Neural cell (in vitro differentiated cells): ENCODE measurements at regions not wholly inside any gene's neighbourhood (a gene's known extent, or its start where the extent isn't known, plus 50 kb on each side); places are given as distances from the start of the nearest gene placed in this dataset.

Source experiments
- EP300 ChIP-seq: fragments of 450-650 bp; conservative IDR thresholded peaks from 2 replicates; pipeline ENCODE4 v1.6.1; 2014; ENCODE audit warnings: antibody characterized with exemption, mild to moderate bottlenecking, moderate library complexity; ENCODE audit not compliant: poor library complexity, severe bottlenecking
- EZH2 ChIP-seq: fragments of 200-600, 300-800 bp; shearing (Covaris generic), sonication (generic); IDR thresholded peaks from 2 replicates; pipeline ENCODE4 v1.6.1; 2014; ENCODE audit warnings: antibody characterized with exemption, low read length, borderline replicate concordance, mild to moderate bottlenecking; ENCODE audit not compliant: insufficient read depth, poor library complexity, severe bottlenecking
- POLR2AphosphoS5 ChIP-seq: IDR thresholded peaks from 2 replicates; pipeline ENCODE4 v1.6.1; 2012
- TAF1 ChIP-seq: IDR thresholded peaks from 2 replicates; pipeline ENCODE4 v1.6.1; 2012; ENCODE audit warnings: low read depth
- TF ChIP-seq, protein P1 (sequence below): fragments of 450-650 bp; IDR thresholded peaks from 2 replicates; pipeline ENCODE4 v1.5.1; 2014; ENCODE audit warnings: antibody characterized with exemption, mild to moderate bottlenecking, moderate library complexity; ENCODE audit not compliant: poor library complexity, severe bottlenecking
- TF ChIP-seq, protein P2 (sequence below): IDR thresholded peaks from 2 replicates; pipeline ENCODE4 v1.6.1; 2012; ENCODE audit warnings: borderline replicate concordance

DNA sequence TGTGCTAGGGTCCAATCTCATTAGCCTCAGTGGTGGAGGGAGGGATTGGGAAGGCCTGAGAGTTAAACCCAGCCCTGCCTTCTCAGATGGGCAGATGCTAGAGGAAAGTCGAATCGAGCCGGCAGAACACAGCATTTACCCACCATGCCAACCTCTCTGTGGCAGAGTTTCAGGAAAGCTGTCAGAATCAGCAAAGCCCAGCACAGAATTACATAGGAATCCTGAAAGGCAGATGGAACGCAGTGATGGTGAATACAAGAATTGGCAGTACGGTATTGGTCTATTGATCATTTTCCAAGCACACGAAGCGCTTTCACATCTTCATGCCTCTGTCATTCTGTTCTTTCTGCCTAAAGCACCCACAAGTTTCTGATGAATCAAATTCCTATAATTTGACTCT is 417.7 kb upstream of the RBMS3 start:
- TF ChIP-seq, protein P1, sequence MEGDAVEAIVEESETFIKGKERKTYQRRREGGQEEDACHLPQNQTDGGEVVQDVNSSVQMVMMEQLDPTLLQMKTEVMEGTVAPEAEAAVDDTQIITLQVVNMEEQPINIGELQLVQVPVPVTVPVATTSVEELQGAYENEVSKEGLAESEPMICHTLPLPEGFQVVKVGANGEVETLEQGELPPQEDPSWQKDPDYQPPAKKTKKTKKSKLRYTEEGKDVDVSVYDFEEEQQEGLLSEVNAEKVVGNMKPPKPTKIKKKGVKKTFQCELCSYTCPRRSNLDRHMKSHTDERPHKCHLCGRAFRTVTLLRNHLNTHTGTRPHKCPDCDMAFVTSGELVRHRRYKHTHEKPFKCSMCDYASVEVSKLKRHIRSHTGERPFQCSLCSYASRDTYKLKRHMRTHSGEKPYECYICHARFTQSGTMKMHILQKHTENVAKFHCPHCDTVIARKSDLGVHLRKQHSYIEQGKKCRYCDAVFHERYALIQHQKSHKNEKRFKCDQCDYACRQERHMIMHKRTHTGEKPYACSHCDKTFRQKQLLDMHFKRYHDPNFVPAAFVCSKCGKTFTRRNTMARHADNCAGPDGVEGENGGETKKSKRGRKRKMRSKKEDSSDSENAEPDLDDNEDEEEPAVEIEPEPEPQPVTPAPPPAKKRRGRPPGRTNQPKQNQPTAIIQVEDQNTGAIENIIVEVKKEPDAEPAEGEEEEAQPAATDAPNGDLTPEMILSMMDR: no peak
- no peak for TF ChIP-seq EZH2
- TF ChIP-seq TAF1: no peak
- TF ChIP-seq POLR2AphosphoS5: no peak
- TF ChIP-seq, protein P2, sequence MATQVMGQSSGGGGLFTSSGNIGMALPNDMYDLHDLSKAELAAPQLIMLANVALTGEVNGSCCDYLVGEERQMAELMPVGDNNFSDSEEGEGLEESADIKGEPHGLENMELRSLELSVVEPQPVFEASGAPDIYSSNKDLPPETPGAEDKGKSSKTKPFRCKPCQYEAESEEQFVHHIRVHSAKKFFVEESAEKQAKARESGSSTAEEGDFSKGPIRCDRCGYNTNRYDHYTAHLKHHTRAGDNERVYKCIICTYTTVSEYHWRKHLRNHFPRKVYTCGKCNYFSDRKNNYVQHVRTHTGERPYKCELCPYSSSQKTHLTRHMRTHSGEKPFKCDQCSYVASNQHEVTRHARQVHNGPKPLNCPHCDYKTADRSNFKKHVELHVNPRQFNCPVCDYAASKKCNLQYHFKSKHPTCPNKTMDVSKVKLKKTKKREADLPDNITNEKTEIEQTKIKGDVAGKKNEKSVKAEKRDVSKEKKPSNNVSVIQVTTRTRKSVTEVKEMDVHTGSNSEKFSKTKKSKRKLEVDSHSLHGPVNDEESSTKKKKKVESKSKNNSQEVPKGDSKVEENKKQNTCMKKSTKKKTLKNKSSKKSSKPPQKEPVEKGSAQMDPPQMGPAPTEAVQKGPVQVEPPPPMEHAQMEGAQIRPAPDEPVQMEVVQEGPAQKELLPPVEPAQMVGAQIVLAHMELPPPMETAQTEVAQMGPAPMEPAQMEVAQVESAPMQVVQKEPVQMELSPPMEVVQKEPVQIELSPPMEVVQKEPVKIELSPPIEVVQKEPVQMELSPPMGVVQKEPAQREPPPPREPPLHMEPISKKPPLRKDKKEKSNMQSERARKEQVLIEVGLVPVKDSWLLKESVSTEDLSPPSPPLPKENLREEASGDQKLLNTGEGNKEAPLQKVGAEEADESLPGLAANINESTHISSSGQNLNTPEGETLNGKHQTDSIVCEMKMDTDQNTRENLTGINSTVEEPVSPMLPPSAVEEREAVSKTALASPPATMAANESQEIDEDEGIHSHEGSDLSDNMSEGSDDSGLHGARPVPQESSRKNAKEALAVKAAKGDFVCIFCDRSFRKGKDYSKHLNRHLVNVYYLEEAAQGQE: no peak
- TF ChIP-seq EP300: no peak
